Limb (tissue), 2 donors: ENCODE measurements at regions not wholly inside any gene's neighbourhood (a gene's known extent, or its start where the extent isn't known, plus 50 kb on each side); places are given as distances from the start of the nearest gene placed in this dataset.

Experiments
- DNase-seq, 2 donors: peaks; one replicate each; pipeline ENCODE4 v3.0.0-alpha.2; 2016; ENCODE audit errors: extremely low spot score in 2 of 2

DNA sequence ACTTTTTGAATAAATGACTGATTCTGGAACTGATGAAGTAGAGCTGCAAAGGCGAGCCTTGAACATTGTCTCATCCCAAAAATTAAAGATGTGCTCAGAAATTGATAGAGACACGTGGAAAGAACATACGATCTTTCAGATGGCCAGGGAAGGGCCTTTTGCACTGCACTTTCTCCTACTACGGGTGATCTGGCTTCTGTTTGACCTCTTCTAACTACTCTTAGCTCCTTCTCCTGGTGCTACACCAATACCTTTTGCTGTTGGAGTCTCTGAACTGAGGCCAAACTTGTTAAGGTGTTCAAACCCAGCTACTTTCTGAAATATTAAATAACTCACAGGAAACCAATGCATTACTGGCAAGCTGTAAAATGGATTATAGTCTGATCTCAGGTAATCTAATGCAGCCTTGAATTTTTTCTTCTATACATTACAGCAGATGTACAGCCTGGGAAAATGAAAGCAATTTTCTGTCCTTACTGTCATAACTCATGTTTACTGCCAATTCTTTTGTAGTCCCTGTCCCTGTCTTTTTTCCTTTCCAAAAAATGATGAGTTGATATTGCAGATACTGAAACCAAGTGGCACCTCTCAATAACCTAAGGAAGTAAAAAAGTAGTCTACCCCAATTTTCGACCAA is 1086.1 kb upstream of the CNTN5 start:
- DNase-seq, result no peak

GRCh38 chr11:97937501-97937900 is 1083.2 kb upstream of the CNTN5 start:
- no peak for DNase-seq

DNA sequence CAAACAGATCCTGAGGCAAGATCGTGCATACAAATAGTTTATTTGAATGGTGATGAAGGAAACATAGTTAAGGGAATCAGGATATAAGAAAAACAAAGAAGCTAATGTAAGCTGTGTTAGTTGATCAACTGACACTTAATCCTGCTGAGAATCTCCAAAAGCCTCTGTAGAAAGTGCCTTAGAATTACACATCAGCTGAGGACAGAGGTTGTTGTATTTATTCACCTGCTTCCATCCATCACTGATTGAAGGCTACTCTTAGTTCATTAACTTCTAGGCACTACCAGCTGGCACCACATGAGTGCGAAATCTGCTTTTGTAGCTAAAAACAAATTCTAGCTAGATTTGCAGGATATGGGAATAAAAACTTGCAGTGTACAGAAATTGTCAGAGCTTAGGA is 1082.0 kb upstream of the CNTN5 start:
- DNase-seq, result no peak

- DNase-seq, result no peak
Observed at GRCh38 chr11:97943493-97943892, 1077.3 kb upstream of the CNTN5 start.

DNA sequence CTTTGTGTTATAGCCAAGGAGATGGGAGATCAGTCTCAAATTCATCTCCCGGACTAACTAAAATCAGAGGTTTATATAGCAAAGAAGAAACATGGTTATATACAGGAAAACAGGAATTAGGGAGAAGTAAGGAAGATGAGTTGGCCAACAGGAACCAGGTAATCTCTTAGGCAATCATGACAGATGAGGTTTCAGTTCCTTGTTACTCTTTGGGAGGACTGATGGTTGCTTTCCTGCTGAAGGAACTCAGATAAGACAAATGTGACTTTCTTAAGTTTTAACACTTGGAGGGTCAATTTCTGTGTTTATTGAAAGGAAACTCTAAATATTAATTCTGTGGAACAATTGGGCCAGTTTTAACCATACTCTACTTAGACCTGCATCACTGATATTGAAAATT is 1072.0 kb upstream of the CNTN5 start:
- no peak for DNase-seq

DNA sequence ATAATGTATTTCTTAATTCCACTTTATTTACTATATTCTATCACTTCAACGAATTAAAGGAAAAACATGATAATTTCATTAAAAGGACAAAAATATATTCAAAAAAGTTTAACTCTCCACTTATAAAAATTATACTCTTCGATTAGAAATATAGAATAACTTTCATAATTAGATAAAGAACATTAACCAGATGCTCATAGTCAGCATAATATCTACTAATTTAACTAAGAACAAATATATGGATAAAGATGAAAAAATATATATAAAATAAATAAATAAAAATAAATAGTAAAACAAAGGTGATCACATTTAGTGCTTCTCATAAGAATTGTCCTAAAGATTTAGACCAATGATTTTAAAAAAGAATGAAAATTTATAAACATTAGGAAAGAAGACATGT is 1065.2 kb upstream of the CNTN5 start:
- DNase-seq, result no peak

GRCh38 chr11:97956904-97957303 is 1063.8 kb upstream of the CNTN5 start:
- no peak for DNase-seq

GRCh38 chr11:97961431-97961830 is 1059.3 kb upstream of the CNTN5 start:
- DNase-seq, result no peak

GRCh38 chr11:97962758-97963157 is 1058.0 kb upstream of the CNTN5 start:
- no peak for DNase-seq

- no peak for DNase-seq
Observed at GRCh38 chr11:97963528-97964331, 1057.0 kb upstream of the CNTN5 start.

DNA sequence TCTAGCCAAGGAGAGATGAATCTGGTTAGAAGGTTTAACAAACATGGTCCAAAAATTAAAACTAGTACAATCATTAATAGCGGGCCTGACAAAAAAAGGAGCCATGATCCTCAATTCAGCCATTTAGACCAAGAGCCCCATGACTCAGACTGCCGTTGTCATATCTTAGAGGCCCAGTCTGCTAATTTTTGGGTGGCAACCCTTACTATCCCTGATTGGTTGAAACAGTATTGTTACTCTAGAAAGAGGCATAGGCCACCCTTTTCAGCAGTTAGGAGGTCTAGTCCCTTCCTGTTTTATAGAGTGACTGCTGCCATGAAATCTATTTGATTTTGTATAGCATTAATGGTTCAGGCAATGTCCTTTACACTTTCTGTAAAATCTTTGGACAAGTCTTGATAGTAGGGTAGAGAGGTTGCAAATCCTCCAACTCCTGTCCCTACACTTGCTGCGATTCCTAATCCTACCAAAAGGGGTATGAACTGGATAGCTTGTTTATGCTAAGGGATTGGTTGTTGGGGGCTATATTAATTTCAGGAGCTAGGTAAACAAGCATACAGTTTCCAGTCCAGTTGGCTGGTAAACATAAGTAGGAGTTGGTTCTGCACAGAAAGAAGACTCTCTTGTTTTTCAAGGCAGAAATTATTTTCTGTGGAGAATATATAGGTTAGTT is 1056.3 kb upstream of the CNTN5 start:
- no peak for DNase-seq

GRCh38 chr11:97965849-97966646 is 1054.7 kb upstream of the CNTN5 start:
- no peak for DNase-seq

DNA sequence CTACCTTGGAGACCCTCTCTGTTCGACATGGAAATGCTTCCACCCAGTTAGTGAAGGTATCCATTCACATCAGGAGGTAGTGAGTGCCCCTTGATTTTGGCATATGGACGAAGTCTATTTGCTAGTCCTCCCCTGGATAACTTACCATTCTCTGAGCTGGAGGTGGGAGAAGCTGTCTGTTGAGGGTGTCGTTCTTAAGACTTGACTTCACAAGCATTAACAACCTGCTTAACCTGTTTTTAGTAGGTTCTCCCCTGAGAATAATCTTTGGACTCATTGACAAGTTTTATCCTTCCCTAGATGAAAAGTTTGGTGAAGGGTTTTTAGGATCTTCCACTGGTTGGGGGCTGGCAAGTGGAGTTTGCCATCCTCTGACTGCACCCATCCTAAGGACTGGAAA is 1053.8 kb upstream of the CNTN5 start:
- no peak for DNase-seq

DNA sequence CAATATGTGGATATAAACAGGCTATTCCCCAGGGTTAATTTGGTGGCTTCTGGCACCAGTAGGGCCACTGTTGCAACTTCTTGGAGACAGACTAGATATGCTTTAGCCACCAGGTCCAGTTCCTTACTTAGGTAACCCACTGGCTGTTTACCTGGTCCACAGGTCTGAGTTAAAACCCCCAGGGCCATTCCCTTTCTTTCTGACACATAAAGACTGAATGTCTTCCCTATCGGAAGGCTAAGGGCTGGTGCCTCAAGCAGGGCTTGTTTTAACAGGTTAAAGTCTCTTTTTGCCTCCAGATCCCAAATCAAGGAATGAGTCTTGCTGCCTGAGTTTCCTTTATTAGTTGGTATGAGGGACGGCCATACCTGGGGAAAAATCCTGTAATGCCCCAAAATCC is 1052.7 kb upstream of the CNTN5 start:
- DNase-seq, result no peak

GRCh38 chr11:97972731-97973130 is 1048.0 kb upstream of the CNTN5 start:
- DNase-seq, result no peak

- DNase-seq, result no peak
Observed at GRCh38 chr11:97973352-97973857, 1047.3 kb upstream of the CNTN5 start.

DNA sequence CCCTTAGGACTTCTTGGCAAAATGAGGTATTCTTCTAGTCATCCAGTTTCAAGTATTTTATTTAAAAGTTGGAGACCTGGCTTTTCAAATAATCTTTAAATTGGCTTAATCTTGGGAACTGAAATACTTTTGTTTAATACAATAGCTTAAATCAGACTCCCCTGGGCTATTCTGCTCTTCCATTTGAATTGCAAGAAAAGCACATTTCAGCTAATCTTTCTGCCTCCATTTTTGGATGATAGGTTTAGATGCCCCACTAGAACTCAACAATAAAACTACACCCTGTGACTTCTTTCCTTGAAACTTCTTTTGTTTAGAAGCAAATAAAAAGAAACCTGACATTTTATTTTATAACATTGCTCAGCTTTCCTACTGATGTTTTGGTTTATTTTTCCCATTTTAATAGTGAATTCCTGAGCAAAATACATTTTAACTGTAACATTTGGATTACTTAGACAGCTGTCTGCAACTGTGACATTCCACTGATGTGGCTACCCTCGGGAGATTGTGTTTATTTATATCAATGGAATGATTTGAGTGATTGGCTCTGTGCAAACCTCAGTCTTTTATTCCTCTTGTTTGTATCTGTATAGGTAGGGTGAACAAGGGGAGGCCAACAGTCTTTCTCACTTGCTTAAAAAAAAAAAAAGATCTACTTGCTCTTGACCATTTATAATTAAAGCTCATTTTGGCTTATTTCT is 1045.8 kb upstream of the CNTN5 start:
- no peak for DNase-seq

- no peak for DNase-seq
Observed at GRCh38 chr11:97977726-97978125, 1043.0 kb upstream of the CNTN5 start.

GRCh38 chr11:97979741-97980140 is 1041.0 kb upstream of the CNTN5 start:
- DNase-seq, result no peak

DNA sequence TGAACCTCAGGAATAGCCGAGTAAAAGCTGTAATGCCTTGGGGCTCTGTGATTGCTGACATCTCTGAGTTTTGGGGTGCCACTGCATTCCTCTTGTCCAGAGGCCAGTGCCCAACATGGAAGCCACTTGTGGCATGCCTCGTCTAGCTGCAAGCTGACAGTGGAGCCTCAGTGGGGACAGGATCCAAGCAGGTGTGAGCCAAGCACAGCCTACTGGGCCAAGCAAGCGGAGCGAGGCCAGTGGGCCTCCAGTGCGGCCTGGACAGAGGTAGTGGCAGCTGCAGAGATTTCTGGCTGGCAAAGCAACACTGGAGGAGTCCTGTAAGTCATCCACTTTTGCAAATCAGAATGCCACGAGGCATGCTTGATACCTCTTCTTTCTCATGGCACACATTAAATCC is 1038.2 kb upstream of the CNTN5 start:
- DNase-seq, result no peak

- no peak for DNase-seq
Observed at GRCh38 chr11:97989121-97989520, 1031.6 kb upstream of the CNTN5 start.
